ENCODE measurements at regions not wholly inside any gene's neighbourhood (a gene's known extent, or its start where the extent isn't known, plus 50 kb on each side); places are given as distances from the start of the nearest gene placed in this dataset.
"Not testable (repeated sequence)": the region's sequence is repeated elsewhere in the genome, so short reads cannot be mapped to it uniquely, and the experiment has no call there.

GRCh38 chr18:75723521-75724340, 296.2 kb upstream of the SMIM21 start:
- H3K9me3 ChIP-seq (ENCODE audit: low read depth), result no peaks in the 10 kb centered on the region
- no peak overlapping the region for H3K4me2 ChIP-seq
- H3K36me3 Mint-ChIP-seq, result no peaks in the 10 kb centered on the region
- H3F3A ChIP-seq (ENCODE audit: low read depth), result no peaks in the 10 kb centered on the region
- TF ChIP-seq CTCF (IDR thresholded peaks at IDR 0.05) (no peak), EZH2 (IDR thresholded peaks at IDR 0.05) (no peak), EZH2phosphoT487 (IDR thresholded peaks at IDR 0.05) (no peak)
- no peaks in the 10 kb centered on the region for H3K4me1 ChIP-seq
- H3K27me3 ChIP-seq, result no peaks in the 10 kb centered on the region
- no peak overlapping the region for H2AFZ ChIP-seq (replicated peaks)
- no peak overlapping the region for H3K4me3 Mint-ChIP-seq
- peaks cover 5% of the 10 kb centered on the region for H3K27me3 Mint-ChIP-seq (ENCODE audit: insufficient read depth, low read depth)
- H4K20me1 ChIP-seq (ENCODE audit: low read depth), result no peaks in the 10 kb centered on the region
- H3K27ac Mint-ChIP-seq, result no peak overlapping the region
- no peaks in the 10 kb centered on the region for H3K9me3 Mint-ChIP-seq
- H3K36me3 ChIP-seq, result no peaks in the 10 kb centered on the region
- no peak overlapping the region for H3K9ac ChIP-seq
- DNase-seq (ENCODE audit: low spot score), result no peak
- no peak overlapping the region for H3K4me3 ChIP-seq
- no peak overlapping the region for H3K27ac ChIP-seq
- H3K4me1 Mint-ChIP-seq, result peaks cover 8% of the 10 kb centered on the region
- H3K79me2 ChIP-seq (ENCODE audit: low read depth), result no peaks in the 10 kb centered on the region

GRCh38 chr18:75714766-75715165, 287.3 kb upstream of the SMIM21 start:
- Histone ChIP-seq H3K9me3 (ENCODE audit: low read depth) (no peaks in the 10 kb centered on the region), H3K79me2 (ENCODE audit: low read depth) (no peaks in the 10 kb centered on the region), H3K4me1 (no peaks in the 10 kb centered on the region), H4K20me1 (ENCODE audit: low read depth) (no peaks in the 10 kb centered on the region), H3K27ac (no peak overlapping the region), H3K4me2 (no peak overlapping the region), H3K36me3 (no peaks in the 10 kb centered on the region), H3F3A (ENCODE audit: low read depth) (no peaks in the 10 kb centered on the region), H3K4me3 (no peak overlapping the region), H3K9ac (no peak overlapping the region), H3K27me3 (no peaks in the 10 kb centered on the region), H2AFZ (replicated peaks) (no peak overlapping the region)
- Mint-ChIP-seq H3K27me3 (ENCODE audit: insufficient read depth, low read depth) (peaks cover 2% of the 10 kb centered on the region), H3K27ac (no peak overlapping the region), H3K9me3 (peaks cover 6% of the 10 kb centered on the region), H3K4me3 (no peak overlapping the region), H3K4me1 (no peaks in the 10 kb centered on the region), H3K36me3 (no peaks in the 10 kb centered on the region)
- DNase-seq (ENCODE audit: low spot score), result no peak
- TF ChIP-seq CTCF (IDR thresholded peaks at IDR 0.05) (no peak), EZH2 (IDR thresholded peaks at IDR 0.05) (no peak), EZH2phosphoT487 (IDR thresholded peaks at IDR 0.05) (no peak)

GRCh38 chr18:75712124-75712867, 284.8 kb upstream of the SMIM21 start:
- H3K27ac Mint-ChIP-seq; H3K36me3 ChIP-seq; H3K4me3 Mint-ChIP-seq; H3K79me2 ChIP-seq (ENCODE audit: low read depth); H3K27me3 ChIP-seq; H4K20me1 ChIP-seq (ENCODE audit: low read depth); H2AFZ ChIP-seq (replicated peaks); DNase-seq (ENCODE audit: low spot score); H3K4me3 ChIP-seq; H3K9ac ChIP-seq; H3K27me3 Mint-ChIP-seq (ENCODE audit: insufficient read depth, low read depth); H3K4me1 ChIP-seq; H3K36me3 Mint-ChIP-seq; H3K4me1 Mint-ChIP-seq; H3K4me2 ChIP-seq; H3F3A ChIP-seq (ENCODE audit: low read depth); H3K27ac ChIP-seq; H3K9me3 Mint-ChIP-seq; H3K9me3 ChIP-seq (ENCODE audit: low read depth): not testable (repeated sequence)

GRCh38 chr18:75700561-75700960, 273.1 kb upstream of the SMIM21 start:
- Histone ChIP-seq H3K27ac (no peak overlapping the region), H3K79me2 (ENCODE audit: low read depth) (no peaks in the 10 kb centered on the region), H4K20me1 (ENCODE audit: low read depth) (no peaks in the 10 kb centered on the region), H3K9ac (no peak overlapping the region), H3K4me1 (no peaks in the 10 kb centered on the region), H3K27me3 (no peaks in the 10 kb centered on the region), H3K36me3 (no peaks in the 10 kb centered on the region), H3K4me3 (no peak overlapping the region), H2AFZ (replicated peaks) (no peak overlapping the region), H3F3A (ENCODE audit: low read depth) (no peaks in the 10 kb centered on the region), H3K9me3 (ENCODE audit: low read depth) (peaks cover 4% of the 10 kb centered on the region), H3K4me2 (no peak overlapping the region)
- Mint-ChIP-seq H3K4me3 (no peak overlapping the region), H3K36me3 (peaks cover 3% of the 10 kb centered on the region), H3K9me3 (peaks cover 19% of the 10 kb centered on the region), H3K27ac (no peak overlapping the region), H3K27me3 (ENCODE audit: insufficient read depth, low read depth) (peaks cover 2% of the 10 kb centered on the region), H3K4me1 (no peaks in the 10 kb centered on the region)
- TF ChIP-seq CTCF (IDR thresholded peaks at IDR 0.05), result no peak
- TF ChIP-seq EZH2 (IDR thresholded peaks at IDR 0.05), result no peak
- TF ChIP-seq EZH2phosphoT487 (IDR thresholded peaks at IDR 0.05), result no peak
- no peak for DNase-seq (ENCODE audit: low spot score)
